ENCODE measurements at regions not wholly inside any gene's neighbourhood (a gene's known extent, or its start where the extent isn't known, plus 50 kb on each side); places are given as distances from the start of the nearest gene placed in this dataset.
"Not testable (repeated sequence)": the region's sequence is repeated elsewhere in the genome, so short reads cannot be mapped to it uniquely, and the experiment has no call there.

DNA sequence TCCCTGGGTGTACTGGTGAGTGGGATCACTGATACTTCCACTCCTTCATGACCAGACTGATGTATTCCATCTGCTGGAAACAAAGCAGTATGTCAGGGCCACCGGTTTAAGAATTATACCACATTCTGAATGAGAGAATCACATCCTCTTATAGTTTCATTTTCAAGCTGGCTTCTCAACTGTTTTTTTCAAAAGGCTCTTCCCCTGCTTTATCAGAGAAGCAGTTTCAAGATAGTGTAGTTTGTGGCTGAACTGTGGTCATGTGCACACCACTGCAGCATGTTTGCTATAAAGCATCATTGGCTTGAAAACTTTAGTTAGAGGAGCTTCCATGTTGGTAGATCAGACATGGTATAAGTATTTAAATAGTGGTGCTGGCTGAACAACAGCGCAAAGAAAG is 450.5 kb upstream of the CDH10 start:
- no peak for DNase-seq (ENCODE audit: low spot score in 2 of 2)
- no peak for TF ChIP-seq POLR2A (IDR thresholded peaks at IDR 0.05)
- no peak overlapping the region for H3K4me3 ChIP-seq (ENCODE audit: low read depth, poor library complexity, severe bottlenecking)
- intact Hi-C loops (cut with DNase I; ENCODE audit: low total_unique reads), result no loop called here
- 81 to 89% methylated on average over 2 of the region's 2 CpGs for WGBS, 2 donors

DNA sequence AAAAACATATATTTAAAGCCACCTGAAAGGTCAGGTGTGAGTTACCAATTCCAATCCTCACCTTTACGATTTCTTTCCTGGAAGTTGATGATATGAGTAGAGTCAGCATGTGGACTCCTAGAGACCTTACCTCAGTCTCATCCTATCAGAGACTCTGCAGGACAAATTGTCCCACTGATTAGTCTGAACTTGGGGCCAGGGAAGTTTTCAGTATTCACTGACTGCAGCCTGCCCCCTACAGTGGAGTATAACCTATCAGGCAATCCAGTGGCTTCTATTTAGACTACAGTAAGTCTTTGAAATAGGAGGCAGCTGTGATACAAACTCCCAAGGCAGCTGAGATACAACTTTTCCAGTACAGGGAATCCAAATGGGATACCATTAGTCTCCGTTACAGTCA is 449.4 kb upstream of the CDH10 start:
- 88 to 93% methylated on average over 2 of the region's 2 CpGs for WGBS, 2 donors
- H3K4me3 ChIP-seq (ENCODE audit: low read depth, poor library complexity, severe bottlenecking), result no peak overlapping the region
- intact Hi-C loops (cut with DNase I; ENCODE audit: low total_unique reads), result no loop called here
- no peak for DNase-seq (ENCODE audit: low spot score in 2 of 2)
- no peak for TF ChIP-seq POLR2A (IDR thresholded peaks at IDR 0.05)
- TF ChIP-seq, protein P1, sequence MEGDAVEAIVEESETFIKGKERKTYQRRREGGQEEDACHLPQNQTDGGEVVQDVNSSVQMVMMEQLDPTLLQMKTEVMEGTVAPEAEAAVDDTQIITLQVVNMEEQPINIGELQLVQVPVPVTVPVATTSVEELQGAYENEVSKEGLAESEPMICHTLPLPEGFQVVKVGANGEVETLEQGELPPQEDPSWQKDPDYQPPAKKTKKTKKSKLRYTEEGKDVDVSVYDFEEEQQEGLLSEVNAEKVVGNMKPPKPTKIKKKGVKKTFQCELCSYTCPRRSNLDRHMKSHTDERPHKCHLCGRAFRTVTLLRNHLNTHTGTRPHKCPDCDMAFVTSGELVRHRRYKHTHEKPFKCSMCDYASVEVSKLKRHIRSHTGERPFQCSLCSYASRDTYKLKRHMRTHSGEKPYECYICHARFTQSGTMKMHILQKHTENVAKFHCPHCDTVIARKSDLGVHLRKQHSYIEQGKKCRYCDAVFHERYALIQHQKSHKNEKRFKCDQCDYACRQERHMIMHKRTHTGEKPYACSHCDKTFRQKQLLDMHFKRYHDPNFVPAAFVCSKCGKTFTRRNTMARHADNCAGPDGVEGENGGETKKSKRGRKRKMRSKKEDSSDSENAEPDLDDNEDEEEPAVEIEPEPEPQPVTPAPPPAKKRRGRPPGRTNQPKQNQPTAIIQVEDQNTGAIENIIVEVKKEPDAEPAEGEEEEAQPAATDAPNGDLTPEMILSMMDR (IDR thresholded peaks at IDR 0.05), result no peak

DNA sequence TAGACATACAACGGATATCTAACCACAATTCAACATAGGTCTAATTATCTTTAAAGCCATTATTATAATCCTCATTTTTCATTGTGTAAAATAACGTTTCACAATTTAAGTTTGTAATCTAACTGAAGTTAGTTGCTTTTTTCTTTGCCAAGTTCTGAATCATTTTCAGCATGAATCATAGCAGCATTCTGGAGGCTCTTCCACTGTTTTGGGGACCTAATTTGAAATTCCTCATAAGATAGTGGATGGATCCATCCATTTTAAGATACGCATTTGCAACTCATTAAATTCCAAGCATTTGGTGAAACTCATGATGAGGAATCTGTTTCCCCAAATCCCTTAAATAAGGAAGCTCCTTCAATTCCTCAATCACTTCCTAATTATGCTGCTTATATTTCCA is 447.1 kb upstream of the CDH10 start:
- no peak for DNase-seq (ENCODE audit: low spot score in 2 of 2)
- intact Hi-C loops (cut with DNase I; ENCODE audit: low total_unique reads), result no loop called here
- no peak for TF ChIP-seq POLR2A (IDR thresholded peaks at IDR 0.05)
- TF ChIP-seq, protein P1 (IDR thresholded peaks at IDR 0.05), result no peak
- no peak overlapping the region for H3K4me3 ChIP-seq (ENCODE audit: low read depth, poor library complexity, severe bottlenecking)
- WGBS, 2 donors, result 45 to 50% methylated on average over 3 of the region's 3 CpGs

DNA sequence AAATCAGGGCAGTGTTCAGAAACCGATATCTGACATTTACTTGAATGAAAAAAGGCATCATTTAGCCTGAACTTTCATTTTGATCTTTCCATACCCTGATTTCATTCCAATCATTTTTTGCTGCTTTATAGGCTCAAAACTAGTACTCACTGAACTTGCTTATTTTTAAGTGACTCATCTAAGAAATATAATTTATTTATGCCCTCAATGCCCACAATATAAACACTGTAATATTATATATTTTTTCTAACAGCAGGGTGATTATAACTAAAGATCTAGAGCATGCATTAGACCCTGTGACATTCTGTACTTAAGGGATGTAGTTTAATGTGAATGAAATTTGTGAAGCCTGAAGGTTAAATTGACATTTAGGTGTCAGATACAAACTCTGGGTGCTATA is 446.1 kb upstream of the CDH10 start:
- WGBS, 2 donors, result 63 to 71% methylated on average over 1 of the region's 1 CpG
- intact Hi-C loops (cut with DNase I; ENCODE audit: low total_unique reads), result no loop called here
- no peak for DNase-seq (ENCODE audit: low spot score in 2 of 2)
- TF ChIP-seq POLR2A (IDR thresholded peaks at IDR 0.05), result no peak
- TF ChIP-seq, protein P1 (IDR thresholded peaks at IDR 0.05), result no peak
- no peak overlapping the region for H3K4me3 ChIP-seq (ENCODE audit: low read depth, poor library complexity, severe bottlenecking)

DNA sequence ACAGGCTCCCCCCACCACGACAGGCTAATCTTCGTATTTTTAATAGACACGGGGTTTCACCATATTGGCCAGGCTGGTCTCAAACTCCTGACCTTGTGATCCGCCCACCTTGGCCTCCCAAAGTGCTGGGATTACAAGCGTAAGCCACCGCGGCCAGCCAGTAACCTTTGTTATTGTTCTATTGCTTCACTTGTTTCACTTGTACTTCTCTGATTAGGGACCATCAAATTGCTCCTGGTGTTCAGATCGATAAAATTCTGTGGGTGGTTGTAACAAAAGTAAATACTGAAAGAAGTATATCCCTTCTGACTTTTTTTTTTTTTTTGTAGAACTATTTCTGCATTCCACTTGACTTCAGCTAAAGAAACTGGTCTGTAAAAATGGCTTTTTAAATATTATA is 445.5 kb upstream of the CDH10 start:
- 84 to 94% methylated on average over 8 of the region's 8 CpGs for WGBS, 2 donors
- TF ChIP-seq, protein P1 (IDR thresholded peaks at IDR 0.05), result no peak
- no peak for TF ChIP-seq POLR2A (IDR thresholded peaks at IDR 0.05)
- intact Hi-C loops (cut with DNase I; ENCODE audit: low total_unique reads), result no loop called here
- DNase-seq (ENCODE audit: low spot score in 2 of 2), result no peak
- no peak overlapping the region for H3K4me3 ChIP-seq (ENCODE audit: low read depth, poor library complexity, severe bottlenecking)

DNA sequence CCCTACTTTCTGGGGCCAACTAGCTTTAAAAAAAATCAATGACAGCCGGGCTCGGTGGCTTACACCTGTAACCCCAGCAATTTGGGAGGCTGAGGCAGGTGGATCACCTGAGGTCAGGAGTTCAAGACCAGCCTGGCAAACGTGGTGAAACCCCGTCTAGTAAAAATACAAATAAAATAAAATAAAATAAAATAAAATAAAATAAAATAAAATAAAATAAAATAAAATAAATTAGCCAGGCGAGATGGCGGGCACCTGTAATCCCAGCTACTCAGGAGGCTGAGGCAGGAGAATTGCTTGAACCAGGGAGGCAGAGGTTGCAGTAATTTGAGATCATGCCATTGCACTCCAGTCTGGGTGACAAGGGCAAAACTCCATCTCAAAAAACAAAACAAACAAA is 443.9 kb upstream of the CDH10 start:
- H3K4me3 ChIP-seq (ENCODE audit: low read depth, poor library complexity, severe bottlenecking); intact Hi-C loops (cut with DNase I; ENCODE audit: low total_unique reads); DNase-seq (ENCODE audit: low spot score in 2 of 2): not testable (repeated sequence)
- 66 to 73% methylated on average over 6 of the region's 6 CpGs for WGBS, 2 donors

DNA sequence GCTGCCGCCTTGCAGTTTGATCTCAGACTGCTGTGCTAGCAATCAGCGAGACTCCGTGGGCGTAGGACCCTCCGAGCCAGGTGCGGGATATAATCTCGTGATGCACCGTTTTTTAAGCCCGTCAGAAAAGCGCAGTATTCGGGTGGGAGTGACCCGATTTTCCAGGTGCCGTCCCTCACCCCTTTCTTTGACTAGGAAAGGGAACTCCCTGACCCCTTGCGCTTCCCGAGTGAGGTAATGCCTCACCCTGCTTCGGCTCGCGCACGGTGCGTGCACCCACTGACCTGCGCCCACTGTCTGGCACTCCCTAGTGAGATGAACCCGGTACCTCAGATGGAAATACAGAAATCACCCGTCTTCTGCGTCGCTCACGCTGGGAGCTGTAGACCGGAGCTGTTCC is 438.5 kb upstream of the CDH10 start:
- intact Hi-C loops (cut with DNase I; ENCODE audit: low total_unique reads); DNase-seq (ENCODE audit: low spot score in 2 of 2); H3K4me3 ChIP-seq (ENCODE audit: low read depth, poor library complexity, severe bottlenecking): not testable (repeated sequence)
- 94 to 98% methylated on average over 18 to 24 of the region's 27 CpGs for WGBS, 2 donors

Measured in lower leg skin (tissue), 4 donors.